NT2/D1 (cell line): ENCODE measurements at regions not wholly inside any gene's neighbourhood (a gene's known extent, or its start where the extent isn't known, plus 50 kb on each side); places are given as distances from the start of the nearest gene placed in this dataset.

Experiments
- SUZ12 ChIP-seq: IDR thresholded peaks from 2 replicates; pipeline ENCODE4 v1.6.1; 2011; ENCODE audit not compliant: insufficient read length, insufficient read depth; ENCODE audit errors: extremely low read depth
- ZNF274 ChIP-seq: IDR thresholded peaks from 2 replicates; pipeline ENCODE4 v1.6.1; 2011; ENCODE audit warnings: mild to moderate bottlenecking, low read depth, low read length

GRCh38 chr10:53675177-53675576 is 902.6 kb upstream of the MBL2 start:
- no peak for TF ChIP-seq ZNF274
- no peak for TF ChIP-seq SUZ12
